H9 (cell line): ENCODE measurements at regions not wholly inside any gene's neighbourhood (a gene's known extent, or its start where the extent isn't known, plus 50 kb on each side); places are given as distances from the start of the nearest gene placed in this dataset.

Experiments used
- DNase-seq: peaks from one replicate; pipeline ENCODE4 v3.0.0-alpha.2; 2017
- H2AFZ ChIP-seq: one replicate; pipeline ENCODE4 v1.6.1; 2013; ENCODE audit warnings: mild to moderate bottlenecking, low read length, control low read depth, moderate library complexity
- H2AK5ac ChIP-seq: 2 replicates; pipeline ENCODE4 v1.6.1; 2013; ENCODE audit warnings: low read length, control low read depth, mixed read lengths; ENCODE audit not compliant: insufficient read length
- H2BK120ac ChIP-seq: one replicate; pipeline ENCODE4 v1.6.1; 2013; ENCODE audit warnings: low read depth, mild to moderate bottlenecking, low read length, control low read depth, inconsistent platforms; ENCODE audit not compliant: poor library complexity, severe bottlenecking
- H2BK12ac ChIP-seq: 2 replicates; pipeline ENCODE4 v1.6.1; 2013; ENCODE audit warnings: low read length, control low read depth, mixed read lengths, low read depth; ENCODE audit not compliant: insufficient read length
- H2BK15ac ChIP-seq: 2 replicates; pipeline ENCODE4 v1.6.1; 2013; ENCODE audit warnings: low read depth, low read length, control low read depth
- H2BK20ac ChIP-seq: one replicate; pipeline ENCODE4 v1.6.1; 2013; ENCODE audit warnings: low read depth, mild to moderate bottlenecking, low read length, control low read depth, inconsistent platforms; ENCODE audit not compliant: poor library complexity, severe bottlenecking
- H2BK5ac ChIP-seq: 2 replicates; pipeline ENCODE4 v1.6.1; 2013; ENCODE audit warnings: low read length, control low read depth, mixed read lengths; ENCODE audit not compliant: insufficient read length
- H3K14ac ChIP-seq: 2 replicates; pipeline ENCODE4 v1.6.1; 2013; ENCODE audit warnings: low read length, control low read depth; ENCODE audit not compliant: insufficient read depth
- H3K18ac ChIP-seq: 2 replicates; pipeline ENCODE4 v1.6.1; 2013; ENCODE audit warnings: low read depth, mild to moderate bottlenecking, mixed read lengths, low read length, control low read depth; ENCODE audit not compliant: insufficient read length
- H3K23ac ChIP-seq: 2 replicates; pipeline ENCODE4 v1.6.1; 2013; ENCODE audit warnings: low read length, control low read depth, mixed read lengths, low read depth; ENCODE audit not compliant: insufficient read length
- H3K23me2 ChIP-seq: 2 replicates; pipeline ENCODE4 v1.6.1; 2013; ENCODE audit warnings: low read depth, mild to moderate bottlenecking, mixed read lengths, low read length, control low read depth; ENCODE audit not compliant: insufficient read length, poor library complexity, severe bottlenecking
- H3K27ac ChIP-seq: 2 replicates; pipeline ENCODE4 v1.5.1; 2013; ENCODE audit warnings: low read length, control low read depth, mixed read lengths, low read depth; ENCODE audit not compliant: insufficient read length
- H3K27me3 ChIP-seq: 2 replicates; pipeline ENCODE4 v1.6.1; 2013; ENCODE audit warnings: low read length, control low read depth, inconsistent platforms; ENCODE audit not compliant: insufficient read depth
- H3K4ac ChIP-seq: 2 replicates; pipeline ENCODE4 v1.6.1; 2013; ENCODE audit warnings: low read depth, mild to moderate bottlenecking, control low read depth, inconsistent platforms, low read length, moderate library complexity
- H3K4me1 ChIP-seq: 2 replicates; pipeline ENCODE4 v1.6.1; 2013; ENCODE audit warnings: low read length, control low read depth, inconsistent platforms; ENCODE audit not compliant: insufficient read depth
- H3K4me2 ChIP-seq: 2 replicates; pipeline ENCODE4 v1.6.1; 2013; ENCODE audit warnings: low read length, control low read depth, mixed read lengths; ENCODE audit not compliant: insufficient read length, insufficient read depth
- H3K56ac ChIP-seq: 2 replicates; pipeline ENCODE4 v1.6.1; 2013; ENCODE audit warnings: low read depth, mild to moderate bottlenecking, mixed read lengths, low read length, control low read depth; ENCODE audit not compliant: insufficient read length
- H3K79me1 ChIP-seq: 2 replicates; pipeline ENCODE4 v1.6.1; 2013; ENCODE audit warnings: low read depth, mild to moderate bottlenecking, moderate library complexity, low read length, control low read depth, inconsistent platforms; ENCODE audit not compliant: insufficient read depth, poor library complexity, severe bottlenecking
- H3K79me2 ChIP-seq: 2 replicates; pipeline ENCODE4 v1.6.1; 2013; ENCODE audit warnings: low read length, control low read depth, inconsistent platforms; ENCODE audit not compliant: insufficient read depth
- H3K9ac ChIP-seq: 2 replicates; pipeline ENCODE4 v1.6.1; 2013; ENCODE audit warnings: low read length, control low read depth, mixed read lengths; ENCODE audit not compliant: insufficient read length; ENCODE audit errors: extremely low read depth
- H3K9me3 ChIP-seq: one replicate; pipeline ENCODE4 v1.6.1; 2013; ENCODE audit warnings: low read depth, low read length, inconsistent platforms; ENCODE audit not compliant: control insufficient read depth
- H3T11ph ChIP-seq: one replicate; pipeline ENCODE4 v1.6.1; 2013; ENCODE audit warnings: mild to moderate bottlenecking, low read length, control low read depth, inconsistent platforms
- H4K20me1 ChIP-seq: one replicate; pipeline ENCODE4 v1.6.1; 2013; ENCODE audit not compliant: control insufficient read depth, insufficient read length, insufficient read depth
- H4K5ac ChIP-seq: 2 replicates; pipeline ENCODE4 v1.6.1; 2013; ENCODE audit warnings: low read depth, mild to moderate bottlenecking, mixed read lengths, low read length, control low read depth; ENCODE audit not compliant: insufficient read length
- H4K8ac ChIP-seq: replicated peaks from 2 replicates; pipeline ENCODE4 v1.6.1; 2013; ENCODE audit warnings: low read length, control low read depth, mixed read lengths, low read depth; ENCODE audit not compliant: insufficient read length
- H4K91ac ChIP-seq: 2 replicates; pipeline ENCODE4 v1.6.1; 2013; ENCODE audit warnings: low read depth, mild to moderate bottlenecking, moderate library complexity, mixed read lengths, low read length, control low read depth; ENCODE audit not compliant: insufficient read length
- H3K27ac Mint-ChIP-seq, 3 experiments: 2 replicates in 2 of 3; 3 replicates in 1 of 3; pipeline ENCODE4 v1.8.0; 2020 to 2021; ENCODE audit warnings: mixed read lengths in 3 of 3, mild to moderate bottlenecking in 1 of 3, moderate library complexity in 1 of 3
- H3K27me3 Mint-ChIP-seq: 2 replicates; pipeline ENCODE4 v1.8.0; 2021; ENCODE audit warnings: low read depth, mild to moderate bottlenecking, moderate library complexity, mixed read lengths
- H3K36me3 Mint-ChIP-seq, 3 experiments: 2 replicates in 2 of 3; 3 replicates in 1 of 3; pipeline ENCODE4 v1.8.0; 2020 to 2021; ENCODE audit warnings: low read depth in 3 of 3, mixed read lengths in 3 of 3; ENCODE audit not compliant: insufficient read depth in 1 of 3
- H3K4me1 Mint-ChIP-seq, 2 experiments: 2 replicates each; pipeline ENCODE4 v1.8.0; 2020; ENCODE audit warnings: mixed read lengths in 2 of 2
- H3K4me3 Mint-ChIP-seq, 2 experiments: 2 replicates in 1 of 2; 3 replicates in 1 of 2; pipeline ENCODE4 v1.8.0; 2020 to 2021; ENCODE audit warnings: mild to moderate bottlenecking in 2 of 2, mixed read lengths in 2 of 2, moderate library complexity in 1 of 2
- H3K9me3 Mint-ChIP-seq, 2 experiments: 2 replicates in 1 of 2; 3 replicates in 1 of 2; pipeline ENCODE4 v1.8.0; 2020; ENCODE audit warnings: mild to moderate bottlenecking in 2 of 2, mixed read lengths in 2 of 2, moderate library complexity in 1 of 2
- WGBS: extraction: QIAGEN DNeasy Blood & Tissue Kit; methylation state at CpG from one replicate; pipeline ENCODE4 v1.1.7; 2013; ENCODE audit warnings: missing lambda C conversion rate, low lambda C conversion rate, mixed read lengths; ENCODE audit not compliant: insufficient read length; ENCODE audit errors: extremely low coverage; 5-methylcytosine and 5-hydroxymethylcytosine counted together
- TF ChIP-seq, protein P1 (sequence below): fragments of 200-600 bp; sonication (generic); conservative IDR thresholded peaks from 3 replicates; pipeline ENCODE4 v1.8.0; 2021; ENCODE audit warnings: antibody characterized with exemption, mild to moderate bottlenecking

DNA sequence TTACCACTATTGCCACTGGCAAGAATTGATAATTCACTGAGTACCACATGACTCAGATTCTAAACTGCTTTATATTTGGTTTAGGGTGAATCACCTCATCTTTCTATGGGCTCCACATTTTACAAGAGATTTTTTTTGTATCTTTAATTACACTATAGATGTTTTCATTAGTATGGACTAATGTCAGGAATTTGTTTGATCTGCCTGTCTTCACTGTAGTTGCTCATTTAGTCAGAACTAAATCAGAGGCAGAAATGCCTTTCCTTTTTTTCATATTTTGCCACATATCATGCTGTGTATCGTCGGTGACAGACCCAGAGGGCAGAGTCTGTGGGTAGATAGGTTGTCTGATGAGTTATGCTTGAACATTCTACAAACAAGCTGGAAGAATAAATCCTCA is 524.1 kb downstream of the METTL15 start:
- no peak overlapping the region for H3K14ac ChIP-seq
- no peaks in the 10 kb centered on the region for H3K79me1 ChIP-seq
- no peak overlapping the region for H3T11ph ChIP-seq
- no peak overlapping the region for H2BK15ac ChIP-seq
- no peak for DNase-seq
- H3K79me2 ChIP-seq = no peaks in the 10 kb centered on the region
- H3K23ac ChIP-seq = no peak overlapping the region
- H3K9ac ChIP-seq = no peak overlapping the region
- Mint-ChIP-seq H3K4me3 (no peak overlapping the region), H3K36me3 (peaks cover 0 to 2% (median 0%) of the 10 kb centered on the region in 3 experiments; a peak in 1 of 7 replicates), H3K27me3 (no peaks in the 10 kb centered on the region; the same call in 1 of the 2 replicates), H3K27ac (no peak overlapping the region), H3K4me1 (peaks cover 26% of the 10 kb centered on the region in 2 experiments), H3K9me3 (no peaks in the 10 kb centered on the region)
- H3K9me3 ChIP-seq = no peaks in the 10 kb centered on the region
- H3K4ac ChIP-seq = no peak overlapping the region
- H3K4me2 ChIP-seq = no peak overlapping the region
- no peak overlapping the region for H2AK5ac ChIP-seq
- no peak overlapping the region for H4K91ac ChIP-seq
- TF ChIP-seq, protein P1, sequence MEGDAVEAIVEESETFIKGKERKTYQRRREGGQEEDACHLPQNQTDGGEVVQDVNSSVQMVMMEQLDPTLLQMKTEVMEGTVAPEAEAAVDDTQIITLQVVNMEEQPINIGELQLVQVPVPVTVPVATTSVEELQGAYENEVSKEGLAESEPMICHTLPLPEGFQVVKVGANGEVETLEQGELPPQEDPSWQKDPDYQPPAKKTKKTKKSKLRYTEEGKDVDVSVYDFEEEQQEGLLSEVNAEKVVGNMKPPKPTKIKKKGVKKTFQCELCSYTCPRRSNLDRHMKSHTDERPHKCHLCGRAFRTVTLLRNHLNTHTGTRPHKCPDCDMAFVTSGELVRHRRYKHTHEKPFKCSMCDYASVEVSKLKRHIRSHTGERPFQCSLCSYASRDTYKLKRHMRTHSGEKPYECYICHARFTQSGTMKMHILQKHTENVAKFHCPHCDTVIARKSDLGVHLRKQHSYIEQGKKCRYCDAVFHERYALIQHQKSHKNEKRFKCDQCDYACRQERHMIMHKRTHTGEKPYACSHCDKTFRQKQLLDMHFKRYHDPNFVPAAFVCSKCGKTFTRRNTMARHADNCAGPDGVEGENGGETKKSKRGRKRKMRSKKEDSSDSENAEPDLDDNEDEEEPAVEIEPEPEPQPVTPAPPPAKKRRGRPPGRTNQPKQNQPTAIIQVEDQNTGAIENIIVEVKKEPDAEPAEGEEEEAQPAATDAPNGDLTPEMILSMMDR = no peak
- no peaks in the 10 kb centered on the region for H4K20me1 ChIP-seq
- H3K56ac ChIP-seq = no peak overlapping the region
- H2BK12ac ChIP-seq = no peak overlapping the region
- H3K18ac ChIP-seq = no peak overlapping the region
- no peaks in the 10 kb centered on the region; the same call in 1 of the 2 replicates for H3K4me1 ChIP-seq
- H3K27me3 ChIP-seq = no peaks in the 10 kb centered on the region
- no peak overlapping the region for H4K8ac ChIP-seq
- no peak overlapping the region for H2AFZ ChIP-seq
- no peak overlapping the region for H2BK20ac ChIP-seq
- no peak overlapping the region for H4K5ac ChIP-seq
- no peak overlapping the region for H3K27ac ChIP-seq
- no peaks in the 10 kb centered on the region for H3K23me2 ChIP-seq
- WGBS = no CpG with 5 or more reads among the region's 2 CpGs
- no peak overlapping the region for H2BK120ac ChIP-seq
- H2BK5ac ChIP-seq = no peak overlapping the region
